HG02678 (cell line): ENCODE measurements at regions not wholly inside any gene's neighbourhood (a gene's known extent, or its start where the extent isn't known, plus 50 kb on each side); places are given as distances from the start of the nearest gene placed in this dataset.
"Not testable (repeated sequence)": the region's sequence is repeated elsewhere in the genome, so short reads cannot be mapped to it uniquely, and the experiment has no call there.

ENCODE experiments used
- ATAC-seq: cut with Tn5 transposase; IDR thresholded peaks from one replicate; pipeline ENCODE4 v1.9.1; 2021; ENCODE audit warnings: mild to moderate bottlenecking, moderate library complexity; ENCODE audit not compliant: unreplicated experiment

- ATAC-seq = no peak
These were observed 176.6 kb downstream of the JCAD start for GRCh38 chr10:29882766-29883165.

- ATAC-seq = no peak
These were observed 177.6 kb downstream of the JCAD start for GRCh38 chr10:29881811-29882210.

- ATAC-seq = no peak
These were observed 178.0 kb downstream of the JCAD start for GRCh38 chr10:29881336-29881771.

- no peak for ATAC-seq
These were observed 178.5 kb downstream of the JCAD start for GRCh38 chr10:29880856-29881255.

GRCh38 chr10:29879862-29880261 lies 179.5 kb downstream of the JCAD start:
- ATAC-seq = no peak

- ATAC-seq = no peak
These were observed 180.9 kb downstream of the JCAD start for GRCh38 chr10:29878492-29878891.

GRCh38 chr10:29877793-29878491 lies 181.4 kb downstream of the JCAD start:
- no peak for ATAC-seq

GRCh38 chr10:29876008-29876555 lies 183.3 kb downstream of the JCAD start:
- no peak for ATAC-seq

- no peak for ATAC-seq
These were observed 184.6 kb downstream of the JCAD start for GRCh38 chr10:29874606-29875269.

GRCh38 chr10:29873941-29874484 lies 185.4 kb downstream of the JCAD start:
- no peak for ATAC-seq

- ATAC-seq = no peak
These were observed 188.8 kb downstream of the JCAD start for GRCh38 chr10:29870522-29871044.

GRCh38 chr10:29869593-29869992 lies 189.8 kb downstream of the JCAD start:
- no peak for ATAC-seq

- ATAC-seq = no peak
These were observed 193.0 kb downstream of the JCAD start for GRCh38 chr10:29866356-29866755.

GRCh38 chr10:29865700-29866355 lies 193.6 kb downstream of the JCAD start:
- ATAC-seq = no peak

GRCh38 chr10:29862923-29863614 lies 196.3 kb downstream of the JCAD start:
- no peak for ATAC-seq

- no peak for ATAC-seq
These were observed 197.4 kb downstream of the JCAD start for GRCh38 chr10:29861811-29862505.

GRCh38 chr10:29861231-29861630 lies 198.2 kb downstream of the JCAD start:
- not testable (repeated sequence) for ATAC-seq

GRCh38 chr10:29860166-29860565 lies 199.2 kb downstream of the JCAD start:
- ATAC-seq = no peak

GRCh38 chr10:29859521-29860130 lies 199.8 kb downstream of the JCAD start:
- no peak for ATAC-seq
